Esophagus squamous epithelium (tissue), 5 donors: ENCODE measurements at regions not wholly inside any gene's neighbourhood (a gene's known extent, or its start where the extent isn't known, plus 50 kb on each side); places are given as distances from the start of the nearest gene placed in this dataset.

Experiments
- DNase-seq: peaks from one replicate; lab custom pipeline; 2025; lab: John Stamatoyannopoulos, UW
- H3K27ac ChIP-seq, 4 donors: fragments of 200-600 bp; sonication (generic); one replicate each; pipeline ENCODE4 v1.5.1; 2016 to 2019; ENCODE audit warnings: mild to moderate bottlenecking in 1 of 4
- H3K27me3 ChIP-seq, 4 donors: fragments of 200-600 bp; sonication (generic); 1 replicate in 3 of 4; 2 replicates in 1 of 4; pipeline versions ENCODE4 v1.5.1 to v1.6.0; 2017 to 2021; ENCODE audit warnings: antibody characterized with exemption in 1 of 4
- H3K36me3 ChIP-seq, 3 donors: fragments of 200-600 bp; sonication (generic); one replicate each; pipeline ENCODE4 v1.5.1; 2016 to 2019
- H3K4me1 ChIP-seq, 3 donors: fragments of 200-600 bp; sonication (generic); one replicate each; pipeline ENCODE4 v1.5.1; 2017 to 2019
- H3K4me3 ChIP-seq, 4 donors: fragments of 200-600 bp; sonication (generic); 1 replicate in 3 of 4; 2 replicates in 1 of 4; pipeline ENCODE4 v1.5.1; 2016 to 2019; ENCODE audit warnings: mild to moderate bottlenecking in 2 of 4, moderate library complexity in 1 of 4
- H3K9me3 ChIP-seq, 3 donors: fragments of 200-600 bp; sonication (generic); one replicate each; pipeline ENCODE4 v1.5.1; 2016 to 2019
- POLR2A ChIP-seq, 4 donors: fragments of 450-650 bp; IDR thresholded peaks; one replicate each; pipeline ENCODE4 v1.6.1; 2017; ENCODE audit warnings: antibody characterized with exemption in 4 of 4, mild to moderate bottlenecking in 4 of 4, moderate library complexity in 3 of 4
- WGBS, 2 donors: methylation state at CpG; one replicate each; pipeline ENCODE4 v1.1.5; 2018; 5-methylcytosine and 5-hydroxymethylcytosine counted together
- intact Hi-C: fragments of 100-400 bp; cut with DNase I; formaldehyde crosslinking; loops from one replicate; pipeline ENCODE4 v1.15.0; 2022
- TF ChIP-seq, protein P1 (sequence below), 6 experiments: fragments of 450-650 bp in 4 of 6; fragments of 200-600 bp in 2 of 6; sonication (generic) in 2 of 6; IDR thresholded peaks; one replicate each; pipeline ENCODE4 v1.5.1; 2016 to 2019; ENCODE audit warnings: antibody characterized with exemption in 6 of 6, mild to moderate bottlenecking in 4 of 6, moderate library complexity in 4 of 6
- donor health status: DM: yes; HTN: yes; CAD: no.

DNA sequence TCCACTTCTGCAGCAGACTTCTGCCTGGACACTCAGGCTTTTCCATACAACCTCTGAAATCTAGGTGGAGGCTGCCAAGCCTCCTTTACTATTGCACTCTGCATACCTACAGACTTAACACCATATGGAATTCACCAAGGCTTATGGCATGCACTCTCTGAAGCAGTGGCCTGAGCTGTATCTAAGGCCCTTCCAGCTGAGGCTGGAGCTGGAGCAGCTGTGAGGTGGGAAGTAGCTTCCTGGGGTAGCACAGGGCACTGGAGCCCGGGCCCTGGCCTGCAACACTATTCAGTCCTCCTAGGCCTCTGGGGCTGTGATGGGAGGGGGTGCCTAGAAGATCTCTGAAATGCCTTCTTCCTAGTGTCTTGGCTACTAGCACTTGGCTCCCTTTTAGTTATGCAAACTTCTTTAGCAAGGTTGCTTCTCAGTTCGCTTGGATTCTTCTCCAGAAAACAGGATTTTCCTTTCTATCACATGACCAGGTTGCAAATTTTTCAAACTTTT, 186.6 kb upstream of the RORA start:
- Histone ChIP-seq H3K36me3 (no peaks in the 10 kb centered on the region), H3K4me1 (no peaks in the 10 kb centered on the region), H3K27ac (no peak overlapping the region), H3K4me3 (no peak overlapping the region), H3K27me3 (no peaks in the 10 kb centered on the region), H3K9me3 (no peaks in the 10 kb centered on the region)
- intact Hi-C loops = no loop called here
- WGBS, 2 donors = 65 to 83% methylated on average over 1 to 2 of the region's 2 CpGs
- no peak for DNase-seq
- TF ChIP-seq POLR2A (IDR thresholded peaks at IDR 0.05) = no peak
- TF ChIP-seq, protein P1, sequence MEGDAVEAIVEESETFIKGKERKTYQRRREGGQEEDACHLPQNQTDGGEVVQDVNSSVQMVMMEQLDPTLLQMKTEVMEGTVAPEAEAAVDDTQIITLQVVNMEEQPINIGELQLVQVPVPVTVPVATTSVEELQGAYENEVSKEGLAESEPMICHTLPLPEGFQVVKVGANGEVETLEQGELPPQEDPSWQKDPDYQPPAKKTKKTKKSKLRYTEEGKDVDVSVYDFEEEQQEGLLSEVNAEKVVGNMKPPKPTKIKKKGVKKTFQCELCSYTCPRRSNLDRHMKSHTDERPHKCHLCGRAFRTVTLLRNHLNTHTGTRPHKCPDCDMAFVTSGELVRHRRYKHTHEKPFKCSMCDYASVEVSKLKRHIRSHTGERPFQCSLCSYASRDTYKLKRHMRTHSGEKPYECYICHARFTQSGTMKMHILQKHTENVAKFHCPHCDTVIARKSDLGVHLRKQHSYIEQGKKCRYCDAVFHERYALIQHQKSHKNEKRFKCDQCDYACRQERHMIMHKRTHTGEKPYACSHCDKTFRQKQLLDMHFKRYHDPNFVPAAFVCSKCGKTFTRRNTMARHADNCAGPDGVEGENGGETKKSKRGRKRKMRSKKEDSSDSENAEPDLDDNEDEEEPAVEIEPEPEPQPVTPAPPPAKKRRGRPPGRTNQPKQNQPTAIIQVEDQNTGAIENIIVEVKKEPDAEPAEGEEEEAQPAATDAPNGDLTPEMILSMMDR (IDR thresholded peaks at IDR 0.05) = no peak

DNA sequence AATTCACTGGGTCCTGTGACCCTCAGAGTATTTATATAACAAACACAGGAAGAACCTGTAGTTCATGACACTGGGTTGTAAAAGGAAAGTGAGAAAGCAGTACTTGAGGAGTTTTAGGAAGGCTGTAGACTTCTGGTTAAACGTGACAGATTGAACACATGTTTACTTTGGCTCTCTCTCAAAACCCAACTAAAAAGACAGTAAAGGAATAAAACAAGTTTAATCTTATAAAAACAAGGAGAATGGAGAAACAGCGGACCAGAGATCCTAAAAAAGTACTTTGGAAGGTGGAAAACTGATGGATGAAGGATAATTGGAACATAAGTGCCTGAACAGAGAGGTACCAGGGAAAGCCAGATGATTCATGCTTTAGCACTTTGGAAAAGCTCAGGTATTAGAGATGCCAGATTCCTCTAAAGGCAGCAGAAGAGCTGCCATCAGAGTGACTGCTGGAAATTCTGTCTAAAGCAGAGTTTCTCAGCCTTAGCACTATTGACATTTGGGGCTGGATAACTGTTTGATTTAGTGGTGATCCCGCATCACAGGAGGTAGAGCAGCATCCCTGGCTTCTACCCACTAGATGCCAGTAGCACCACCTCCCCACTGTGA, 182.9 kb upstream of the RORA start:
- 14 to 22% methylated on average over 3 of the region's 3 CpGs for WGBS, 2 donors
- Histone ChIP-seq H3K27me3 (no peaks in the 10 kb centered on the region), H3K9me3 (no peaks in the 10 kb centered on the region), H3K27ac (no peak overlapping the region), H3K4me1 (no peaks in the 10 kb centered on the region), H3K4me3 (no peak overlapping the region), H3K36me3 (no peaks in the 10 kb centered on the region)
- TF ChIP-seq, protein P1 (IDR thresholded peaks at IDR 0.05) = no peak
- no peak for TF ChIP-seq POLR2A (IDR thresholded peaks at IDR 0.05)
- intact Hi-C loops = no loop called here
- no peak for DNase-seq

DNA sequence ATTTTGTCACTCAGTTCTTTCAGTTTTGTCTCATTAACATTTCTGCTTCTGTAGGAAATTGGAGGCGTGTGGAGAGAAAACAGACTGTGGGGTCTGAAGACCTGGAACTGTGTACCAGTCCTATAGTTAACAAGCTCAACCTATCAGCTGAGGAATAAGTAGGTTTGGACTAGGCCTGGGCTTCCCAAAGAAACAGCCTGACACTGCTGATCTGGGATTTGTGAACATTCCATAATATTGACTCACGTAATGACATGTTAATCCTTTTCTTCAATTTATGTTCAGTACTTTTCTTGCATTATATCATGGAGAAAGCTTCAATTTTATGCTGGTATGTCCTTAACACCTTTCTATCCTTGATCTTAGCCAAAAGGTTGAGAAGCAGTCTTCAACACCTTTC, 181.6 kb upstream of the RORA start:
- no peak for DNase-seq
- H3K27me3 ChIP-seq = no peaks in the 10 kb centered on the region
- no peak overlapping the region for H3K4me3 ChIP-seq
- H3K36me3 ChIP-seq = no peaks in the 10 kb centered on the region
- no peaks in the 10 kb centered on the region for H3K9me3 ChIP-seq
- no peak overlapping the region for H3K27ac ChIP-seq
- intact Hi-C loops = no loop called here
- H3K4me1 ChIP-seq = no peaks in the 10 kb centered on the region
- TF ChIP-seq POLR2A (IDR thresholded peaks at IDR 0.05) = no peak
- WGBS, 2 donors = 74 to 80% methylated on average over 2 of the region's 2 CpGs

DNA sequence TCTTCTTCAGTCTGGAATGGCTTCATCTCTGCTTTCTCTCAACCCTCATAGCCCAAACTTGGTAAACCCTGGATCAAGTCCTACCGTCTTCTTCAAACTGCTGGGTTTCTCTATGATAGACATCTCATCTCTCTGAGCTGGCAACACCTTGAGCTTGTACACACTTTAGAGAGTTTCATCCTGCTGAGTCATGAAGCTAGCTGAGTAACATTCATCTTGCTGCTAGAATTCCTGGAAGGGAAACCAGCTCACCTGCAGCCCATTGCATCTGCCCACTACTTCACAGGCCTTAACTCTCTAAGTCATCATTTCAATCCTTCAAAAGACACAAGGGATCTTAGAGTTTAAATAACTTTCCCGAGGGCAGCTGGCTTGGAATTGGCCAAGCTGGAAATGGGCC, 175.5 kb upstream of the RORA start:
- Histone ChIP-seq H3K9me3 (no peaks in the 10 kb centered on the region), H3K4me1 (no peaks in the 10 kb centered on the region), H3K27me3 (no peaks in the 10 kb centered on the region), H3K27ac (no peak overlapping the region), H3K36me3 (no peaks in the 10 kb centered on the region), H3K4me3 (no peak overlapping the region)
- intact Hi-C loops = no loop called here
- WGBS, 2 donors = 35 to 50% methylated on average over 2 of the region's 2 CpGs
- no peak for DNase-seq
- TF ChIP-seq POLR2A (IDR thresholded peaks at IDR 0.05) = no peak
- TF ChIP-seq, protein P1 (IDR thresholded peaks at IDR 0.05) = no peak

DNA sequence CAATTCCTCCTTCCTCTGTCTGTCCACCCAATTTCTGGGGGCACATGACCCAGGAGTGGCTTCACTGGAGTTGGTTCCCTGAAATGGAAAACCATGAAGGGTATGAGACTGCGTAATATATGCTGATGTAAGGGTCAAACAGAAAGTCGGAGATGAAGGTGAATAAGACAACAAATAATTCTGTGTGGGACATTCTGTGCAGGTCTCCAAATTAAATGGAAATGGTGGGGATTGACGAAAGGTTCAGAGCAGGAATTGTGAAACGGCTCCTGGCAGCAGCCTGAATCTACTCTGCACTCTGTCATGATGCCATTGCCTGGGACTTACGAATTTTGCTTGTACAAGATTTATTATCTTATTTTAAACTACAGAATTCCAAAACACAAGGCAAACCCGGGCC, 174.8 kb upstream of the RORA start:
- DNase-seq = no peak
- no peaks in the 10 kb centered on the region for H3K27me3 ChIP-seq
- no peaks in the 10 kb centered on the region for H3K4me1 ChIP-seq
- no peaks in the 10 kb centered on the region for H3K9me3 ChIP-seq
- no peak overlapping the region for H3K27ac ChIP-seq
- no peaks in the 10 kb centered on the region for H3K36me3 ChIP-seq
- H3K4me3 ChIP-seq = no peak overlapping the region
- intact Hi-C loops = no loop called here
- TF ChIP-seq POLR2A (IDR thresholded peaks at IDR 0.05) = no peak
- TF ChIP-seq, protein P1 (IDR thresholded peaks at IDR 0.05) = no peak
- 71 to 80% methylated on average over 6 of the region's 6 CpGs for WGBS, 2 donors
